ENCODE measurements at regions not wholly inside any gene's neighbourhood (a gene's known extent, or its start where the extent isn't known, plus 50 kb on each side); places are given as distances from the start of the nearest gene placed in this dataset.

DNA sequence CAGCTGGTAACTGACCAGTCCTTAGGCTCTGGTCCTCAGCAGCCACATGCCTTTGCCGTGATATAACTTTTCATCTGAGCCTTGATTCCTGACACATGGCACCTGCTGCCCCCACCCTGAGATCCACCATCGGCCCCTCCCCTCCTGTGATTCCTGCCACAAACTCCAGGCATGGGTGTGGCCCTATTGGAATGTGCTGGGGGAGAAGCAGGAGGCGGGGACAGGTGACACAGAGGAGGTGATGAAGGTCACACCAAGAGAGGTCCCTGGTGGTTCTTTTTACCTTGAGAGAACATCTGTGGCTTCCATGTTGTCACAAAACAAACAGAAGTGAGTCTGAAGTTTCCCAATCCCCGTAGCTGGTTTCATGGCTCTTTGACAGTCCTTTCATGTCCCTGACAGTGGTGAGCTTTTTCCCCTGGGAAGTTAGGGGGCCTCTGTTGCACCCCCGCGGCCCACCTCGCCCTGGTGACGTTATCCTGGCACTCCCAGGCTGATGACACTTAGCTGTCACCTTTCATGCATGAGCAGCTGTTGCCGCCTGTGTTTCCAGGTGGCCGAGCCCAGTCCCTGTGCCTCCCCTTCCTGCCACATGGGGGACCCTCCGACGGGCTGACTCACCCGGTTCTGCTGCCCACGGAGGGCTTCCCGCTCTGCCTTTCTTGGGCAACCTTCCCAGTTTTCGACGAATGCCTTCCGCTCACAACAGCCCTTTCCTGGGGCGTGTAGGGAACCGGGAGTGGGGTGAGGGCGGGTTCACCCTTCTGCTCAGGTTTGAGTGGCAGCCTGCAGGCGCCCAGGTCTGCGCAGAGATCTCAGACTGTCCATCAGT, 66.3 kb upstream of the GLI2 start:
- Histone ChIP-seq H4K20me1 (ENCODE audit: control insufficient read depth, insufficient read depth, low read length, poor library complexity, severe bottlenecking) (no peaks in the 10 kb centered on the region), H3K36me3 (replicated peaks in 1 of 2; ENCODE audit: control extremely low read depth in 1 of 2, control insufficient read depth in 1 of 2, extremely low read depth in 1 of 2, insufficient read depth in 2 of 2, low read length in 1 of 2) (no peaks in the 10 kb centered on the region), H2AFZ (ENCODE audit: insufficient read depth, low read depth, low read length, poor library complexity, severe bottlenecking) (no peak overlapping the region), H3K27ac (ENCODE audit: low read length in 2 of 2) (no peak overlapping the region), H3K9ac (ENCODE audit: low read length) (no peak overlapping the region), H3K79me2 (ENCODE audit: control insufficient read depth, insufficient read depth, low read length) (no peaks in the 10 kb centered on the region), H3K27me3 (replicated peaks in 1 of 4; ENCODE audit: control extremely low read depth in 1 of 4, control insufficient read depth in 3 of 4, insufficient read depth in 4 of 4, low read length in 3 of 4) (peaks cover 0 to 13% (median 1%) of the 10 kb centered on the region in 4 experiments), H3K4me3 (ENCODE audit: control extremely low read depth in 1 of 5, extremely low read depth in 1 of 5, insufficient read depth in 1 of 5, low read depth in 2 of 5, low read length in 4 of 5) (no peak overlapping the region), H3K4me1 (ENCODE audit: control insufficient read depth in 2 of 2, insufficient read depth in 2 of 2, low read length in 2 of 2) (no peaks in the 10 kb centered on the region), H3K9me3 (ENCODE audit: control extremely low read depth in 1 of 3, control insufficient read depth in 2 of 3, insufficient read depth in 1 of 3, low read length in 2 of 3) (peaks cover 0 to 21% (median 3%) of the 10 kb centered on the region in 3 donors), H3K4me2 (replicated peaks; ENCODE audit: low read depth, low read length, poor library complexity, severe bottlenecking) (no peak overlapping the region)
- Mint-ChIP-seq H3K4me1 (peaks cover 2% of the 10 kb centered on the region), H3K9me3 (ENCODE audit: insufficient read depth) (peaks cover 12% of the 10 kb centered on the region), H3K27me3 (peaks cover 26% of the 10 kb centered on the region), H3K27ac (no peak overlapping the region), H3K4me3 (no peak overlapping the region)
- WGBS (ENCODE audit: insufficient coverage), result 14% methylated on average over 20 of the region's 23 CpGs
- intact Hi-C loops (cut with micrococcal nuclease), result no loop called here
- ATAC-seq (ENCODE audit: low read depth) (no peak), DNase-seq (no peak)
- TF ChIP-seq, protein P1, sequence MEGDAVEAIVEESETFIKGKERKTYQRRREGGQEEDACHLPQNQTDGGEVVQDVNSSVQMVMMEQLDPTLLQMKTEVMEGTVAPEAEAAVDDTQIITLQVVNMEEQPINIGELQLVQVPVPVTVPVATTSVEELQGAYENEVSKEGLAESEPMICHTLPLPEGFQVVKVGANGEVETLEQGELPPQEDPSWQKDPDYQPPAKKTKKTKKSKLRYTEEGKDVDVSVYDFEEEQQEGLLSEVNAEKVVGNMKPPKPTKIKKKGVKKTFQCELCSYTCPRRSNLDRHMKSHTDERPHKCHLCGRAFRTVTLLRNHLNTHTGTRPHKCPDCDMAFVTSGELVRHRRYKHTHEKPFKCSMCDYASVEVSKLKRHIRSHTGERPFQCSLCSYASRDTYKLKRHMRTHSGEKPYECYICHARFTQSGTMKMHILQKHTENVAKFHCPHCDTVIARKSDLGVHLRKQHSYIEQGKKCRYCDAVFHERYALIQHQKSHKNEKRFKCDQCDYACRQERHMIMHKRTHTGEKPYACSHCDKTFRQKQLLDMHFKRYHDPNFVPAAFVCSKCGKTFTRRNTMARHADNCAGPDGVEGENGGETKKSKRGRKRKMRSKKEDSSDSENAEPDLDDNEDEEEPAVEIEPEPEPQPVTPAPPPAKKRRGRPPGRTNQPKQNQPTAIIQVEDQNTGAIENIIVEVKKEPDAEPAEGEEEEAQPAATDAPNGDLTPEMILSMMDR (IDR thresholded peaks at IDR 0.05), result no peak
- no peak for TF ChIP-seq EZH2 (IDR thresholded peaks at IDR 0.05; ENCODE audit: borderline replicate concordance, insufficient read depth, low read depth, low read length, poor library complexity, severe bottlenecking)
- CTCF ChIA-PET, result interaction anchor here (1.8 kb wide), 1 partner anchor 11 kb away, joined by 10 read pairs; no protein-coding TSS in a partner anchor
- POLR2A ChIA-PET, result no interaction called here

DNA sequence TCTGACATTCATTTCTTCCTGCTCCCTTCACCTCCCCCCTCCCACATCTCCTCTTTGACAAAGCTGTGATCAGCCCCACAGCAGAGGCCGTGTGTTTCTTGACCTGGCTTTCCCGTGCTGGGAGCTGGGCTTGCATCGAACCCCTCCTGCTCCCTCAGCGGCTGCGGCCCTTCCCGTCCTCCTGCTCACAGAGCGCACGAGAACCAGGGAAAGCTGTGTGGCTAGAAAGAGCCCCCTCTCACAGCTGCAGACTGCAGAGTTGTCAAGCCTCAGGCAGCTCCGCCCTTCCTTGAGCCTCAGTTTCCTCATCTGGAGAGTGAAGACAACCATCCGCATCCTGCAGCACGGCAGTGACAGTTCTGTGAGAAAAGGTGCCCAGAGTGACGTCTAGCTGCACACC, 65.7 kb upstream of the GLI2 start:
- Histone ChIP-seq H3K4me3 (ENCODE audit: control extremely low read depth in 1 of 5, extremely low read depth in 1 of 5, insufficient read depth in 1 of 5, low read depth in 2 of 5, low read length in 4 of 5) (no peak overlapping the region), H3K9me3 (ENCODE audit: control extremely low read depth in 1 of 3, control insufficient read depth in 2 of 3, insufficient read depth in 1 of 3, low read length in 2 of 3) (peaks cover 0 to 21% (median 0%) of the 10 kb centered on the region in 3 donors), H3K27ac (ENCODE audit: low read length in 2 of 2) (no peak overlapping the region), H3K4me1 (ENCODE audit: control insufficient read depth in 2 of 2, insufficient read depth in 2 of 2, low read length in 2 of 2) (no peaks in the 10 kb centered on the region), H4K20me1 (ENCODE audit: control insufficient read depth, insufficient read depth, low read length, poor library complexity, severe bottlenecking) (no peaks in the 10 kb centered on the region), H2AFZ (ENCODE audit: insufficient read depth, low read depth, low read length, poor library complexity, severe bottlenecking) (no peak overlapping the region), H3K9ac (ENCODE audit: low read length) (no peak overlapping the region), H3K4me2 (replicated peaks; ENCODE audit: low read depth, low read length, poor library complexity, severe bottlenecking) (no peak overlapping the region), H3K36me3 (replicated peaks in 1 of 2; ENCODE audit: control extremely low read depth in 1 of 2, control insufficient read depth in 1 of 2, extremely low read depth in 1 of 2, insufficient read depth in 2 of 2, low read length in 1 of 2) (no peaks in the 10 kb centered on the region), H3K79me2 (ENCODE audit: control insufficient read depth, insufficient read depth, low read length) (no peaks in the 10 kb centered on the region), H3K27me3 (replicated peaks in 1 of 4; ENCODE audit: control extremely low read depth in 1 of 4, control insufficient read depth in 3 of 4, insufficient read depth in 4 of 4, low read length in 3 of 4) (peaks cover 0 to 13% (median 1%) of the 10 kb centered on the region in 4 experiments)
- DNase-seq (no peak), ATAC-seq (ENCODE audit: low read depth) (no peak)
- no peak overlapping the region for H3K27ac Mint-ChIP-seq
- no peak for TF ChIP-seq EZH2 (IDR thresholded peaks at IDR 0.05; ENCODE audit: borderline replicate concordance, insufficient read depth, low read depth, low read length, poor library complexity, severe bottlenecking)
- TF ChIP-seq, protein P1 (IDR thresholded peaks at IDR 0.05), result no peak
- H3K9me3 Mint-ChIP-seq (ENCODE audit: insufficient read depth), result peaks cover 8% of the 10 kb centered on the region
- intact Hi-C loops (cut with micrococcal nuclease), result no loop called here
- H3K4me3 Mint-ChIP-seq, result no peak overlapping the region
- POLR2A ChIA-PET, result no interaction called here
- peaks cover 2% of the 10 kb centered on the region for H3K4me1 Mint-ChIP-seq
- CTCF ChIA-PET, result interaction anchor here (1.8 kb wide), 1 partner anchor 11 kb away, joined by 10 read pairs; no protein-coding TSS in a partner anchor
- H3K27me3 Mint-ChIP-seq, result peaks cover 29% of the 10 kb centered on the region
- 78% methylated on average over 12 of the region's 12 CpGs for WGBS (ENCODE audit: insufficient coverage)

Data from B cell (primary cell).